ENCODE measurements at regions not wholly inside any gene's neighbourhood (a gene's known extent, or its start where the extent isn't known, plus 50 kb on each side); places are given as distances from the start of the nearest gene placed in this dataset.

- ATAC-seq: no peak
- no peak for FAIRE-seq
- no TSS peak for BruUV-seq (replicated peaks)
- no peak overlapping the region for H3K4me3 ChIP-seq
- H3K27ac ChIP-seq (ENCODE audit: control insufficient read depth, insufficient read depth): no peak overlapping the region
- no peak for DNase-seq (ENCODE audit: low read depth, low spot score)
- H3K9ac ChIP-seq (ENCODE audit: control insufficient read depth, insufficient read depth, low read length): no peak overlapping the region
- no peaks in the 10 kb centered on the region for H4K20me1 ChIP-seq (ENCODE audit: control insufficient read depth, insufficient read depth)
- no peak overlapping the region for H2AFZ ChIP-seq (ENCODE audit: control insufficient read depth, low read depth, low read length)
- CTCF ChIA-PET: no interaction called here
- SMC1A ChIA-PET (ENCODE audit: uncharacterized antibody, unreplicated experiment): no interaction called here
- no peaks in the 10 kb centered on the region for H3K4me1 ChIP-seq (ENCODE audit: control insufficient read depth, insufficient read depth, low read length)
- H3K9me3 ChIP-seq (replicated peaks; ENCODE audit: control insufficient read depth, insufficient read depth, low read length): no peaks in the 10 kb centered on the region; the same call in 2 of the 3 replicates
- POLR2A ChIA-PET: no interaction called here
- H3K79me2 ChIP-seq (ENCODE audit: control insufficient read depth, insufficient read depth, low read length): no peaks in the 10 kb centered on the region
- RAD21 ChIA-PET (ENCODE audit: unreplicated experiment): no interaction called here
- in situ Hi-C loops (cut with MboI) (no loop called here), intact Hi-C loops (cut with micrococcal nuclease; ENCODE audit: unreplicated experiment) (no loop called here)
- H3K4me2 ChIP-seq (ENCODE audit: control insufficient read depth, insufficient read depth): no peak overlapping the region
- H3K27me3 ChIP-seq (replicated peaks in 1 of 2; ENCODE audit: control insufficient read depth in 2 of 2, insufficient read depth in 2 of 2, low read length in 1 of 2): no peaks in the 10 kb centered on the region; a peak in 2 of 4 replicates
- WGBS (ENCODE audit: insufficient coverage, insufficient replicate concordance, low lambda C conversion rate, missing lambda C conversion rate): 17% methylated on average over 6 of the region's 6 CpGs
- H3K36me3 ChIP-seq (ENCODE audit: control insufficient read depth in 2 of 2, insufficient read depth in 2 of 2, low read length in 1 of 2): no peaks in the 10 kb centered on the region
- no peak for TF ChIP-seq ASH2L (IDR thresholded peaks at IDR 0.05; ENCODE audit: borderline replicate concordance, low read depth)
- no peak for TF ChIP-seq ELK1 (IDR thresholded peaks at IDR 0.05; ENCODE audit: low read depth, low read length)
- TF ChIP-seq MLLT1 (IDR thresholded peaks at IDR 0.05): no peak
- TF ChIP-seq PBX3 (IDR thresholded peaks at IDR 0.05; ENCODE audit: insufficient replicate concordance, low read depth, low read length): no peak
- no peak for TF ChIP-seq ZNF592 (IDR thresholded peaks at IDR 0.05)
- no peak for TF ChIP-seq YBX1 (IDR thresholded peaks at IDR 0.05)
- no peak for TF ChIP-seq CEBPZ (IDR thresholded peaks at IDR 0.05; ENCODE audit: low read depth, low read length)
- TF ChIP-seq TBL1XR1 (IDR thresholded peaks at IDR 0.05; ENCODE audit: low read depth, low read length): no peak
- no peak for TF ChIP-seq BMI1 (IDR thresholded peaks at IDR 0.05; ENCODE audit: borderline replicate concordance)
- TF ChIP-seq NFIC (IDR thresholded peaks at IDR 0.05; ENCODE audit: low read depth, low read length): no peak
- no peak for TF ChIP-seq MTA3 (IDR thresholded peaks at IDR 0.05; ENCODE audit: borderline replicate concordance, low read length)
- no peak for TF ChIP-seq BCL11A (IDR thresholded peaks at IDR 0.05; ENCODE audit: low read depth, low read length)
Observed at GRCh38 chr4:3838437-3839380, 72.5 kb downstream of the ADRA2C start.

Measured in GM12878 (cell line).